Osteoblast (primary cell): ENCODE measurements at regions not wholly inside any gene's neighbourhood (a gene's known extent, or its start where the extent isn't known, plus 50 kb on each side); places are given as distances from the start of the nearest gene placed in this dataset.

Source experiments
- DNase-seq: peaks from one replicate; pipeline ENCODE4 v3.0.0; 2011; ENCODE audit warnings: low spot score, mixed read lengths; ENCODE audit not compliant: insufficient read length; ENCODE audit errors: missing footprints
- H2AFZ ChIP-seq: 2 replicates; pipeline ENCODE4 v1.6.0; 2011; ENCODE audit warnings: mild to moderate bottlenecking, low read length
- H3K27ac ChIP-seq: 2 replicates; pipeline ENCODE4 v1.5.1; 2011; ENCODE audit warnings: mild to moderate bottlenecking, low read depth, low read length, moderate library complexity
- H3K27me3 ChIP-seq: 2 replicates; pipeline ENCODE4 v1.6.0; 2012; ENCODE audit warnings: mild to moderate bottlenecking, control low read depth, inconsistent platforms, low read length, moderate library complexity; ENCODE audit not compliant: insufficient read depth
- H3K36me3 ChIP-seq: 2 replicates; pipeline ENCODE4 v1.5.1; 2011; ENCODE audit warnings: mild to moderate bottlenecking, low read length, control low read depth, moderate library complexity; ENCODE audit not compliant: insufficient read depth
- H3K4me1 ChIP-seq: 2 replicates; pipeline ENCODE4 v1.5.1; 2011; ENCODE audit warnings: mild to moderate bottlenecking, low read length, control low read depth, moderate library complexity; ENCODE audit not compliant: insufficient read depth
- H3K4me2 ChIP-seq: 2 replicates; pipeline ENCODE4 v1.6.0; 2011; ENCODE audit warnings: mild to moderate bottlenecking, low read length; ENCODE audit not compliant: insufficient read depth
- H3K4me3 ChIP-seq: fragments of 200-600 bp; sonication (generic); 3 replicates; pipeline ENCODE4 v1.5.1; 2012; ENCODE audit warnings: mild to moderate bottlenecking, low read length, inconsistent platforms; ENCODE audit not compliant: insufficient read depth
- H3K79me2 ChIP-seq: 2 replicates; pipeline ENCODE4 v1.6.0; 2012; ENCODE audit warnings: mild to moderate bottlenecking, low read length, control low read depth, inconsistent platforms; ENCODE audit not compliant: insufficient read depth
- H3K9me3 ChIP-seq: 2 replicates; pipeline ENCODE4 v1.5.1; 2011; ENCODE audit warnings: low read depth, low read length, control low read depth
- H4K20me1 ChIP-seq: 2 replicates; pipeline ENCODE4 v1.6.0; 2012; ENCODE audit warnings: mild to moderate bottlenecking, low read length, control low read depth; ENCODE audit not compliant: insufficient read depth
- CTCF ChIP-seq: IDR thresholded peaks from 2 replicates; pipeline ENCODE4 v1.5.1; 2011; ENCODE audit warnings: mild to moderate bottlenecking, low read depth, low read length, moderate library complexity; ENCODE audit errors: extremely low read depth

- H2AFZ ChIP-seq = peak overlapping the region; percentile 64
- peak; percentile 49 for DNase-seq
- peak overlapping the region; percentile 75 for H3K4me2 ChIP-seq
- peak overlapping the region; percentile 56 for H3K4me3 ChIP-seq
- peak overlapping the region; percentile 99 for H3K27ac ChIP-seq
- no peaks in the 10 kb centered on the region for H3K79me2 ChIP-seq
- H3K9me3 ChIP-seq = no peaks in the 10 kb centered on the region
- TF ChIP-seq CTCF = no peak
- H3K36me3 ChIP-seq = no peaks in the 10 kb centered on the region
- H3K27me3 ChIP-seq = no peaks in the 10 kb centered on the region
- H4K20me1 ChIP-seq = no peaks in the 10 kb centered on the region
- peaks cover 43% of the 10 kb centered on the region for H3K4me1 ChIP-seq
Observed at GRCh38 chr6:121522771-121523386, 87.4 kb downstream of the GJA1 start.

- DNase-seq = no peak
- no peaks in the 10 kb centered on the region for H3K27me3 ChIP-seq
- no peak overlapping the region for H3K4me3 ChIP-seq
- no peaks in the 10 kb centered on the region for H3K36me3 ChIP-seq
- peak overlapping the region; percentile 75 for H3K4me2 ChIP-seq
- H3K4me1 ChIP-seq = peaks cover 43% of the 10 kb centered on the region
- peak overlapping the region; percentile 99 for H3K27ac ChIP-seq
- H4K20me1 ChIP-seq = no peaks in the 10 kb centered on the region
- H3K79me2 ChIP-seq = no peaks in the 10 kb centered on the region
- peak overlapping the region; percentile 64 for H2AFZ ChIP-seq
- TF ChIP-seq CTCF = no peak
- no peaks in the 10 kb centered on the region for H3K9me3 ChIP-seq
Observed at GRCh38 chr6:121523628-121524027, 88.2 kb downstream of the GJA1 start.

- Histone ChIP-seq H2AFZ (no peak overlapping the region), H3K79me2 (no peaks in the 10 kb centered on the region), H4K20me1 (no peaks in the 10 kb centered on the region), H3K36me3 (no peaks in the 10 kb centered on the region), H3K4me2 (no peak overlapping the region), H3K27ac (no peak overlapping the region), H3K27me3 (no peaks in the 10 kb centered on the region), H3K4me1 (peaks cover 29% of the 10 kb centered on the region), H3K4me3 (no peak overlapping the region), H3K9me3 (no peaks in the 10 kb centered on the region)
- no peak for TF ChIP-seq CTCF
- DNase-seq = no peak
Observed at GRCh38 chr6:121526282-121526681, 90.8 kb downstream of the GJA1 start.

GRCh38 chr6:121531658-121532169 is 96.3 kb downstream of the GJA1 start:
- no peaks in the 10 kb centered on the region for H3K27me3 ChIP-seq
- H3K9me3 ChIP-seq = no peaks in the 10 kb centered on the region
- H3K27ac ChIP-seq = no peak overlapping the region
- peak overlapping the region; percentile 4 for H2AFZ ChIP-seq
- no peak overlapping the region for H3K4me3 ChIP-seq
- no peaks in the 10 kb centered on the region for H3K36me3 ChIP-seq
- H3K79me2 ChIP-seq = no peaks in the 10 kb centered on the region
- no peaks in the 10 kb centered on the region for H3K4me1 ChIP-seq
- TF ChIP-seq CTCF = no peak
- H3K4me2 ChIP-seq = no peak overlapping the region
- H4K20me1 ChIP-seq = no peaks in the 10 kb centered on the region
- no peak for DNase-seq
